HFFc6 (cell line): ENCODE measurements at regions not wholly inside any gene's neighbourhood (a gene's known extent, or its start where the extent isn't known, plus 50 kb on each side); places are given as distances from the start of the nearest gene placed in this dataset.

Experiments used
- DNase-seq: peaks from one replicate; pipeline ENCODE4 v3.0.0-alpha.2; 2018
- H3K27ac Mint-ChIP-seq: 2 replicates; pipeline ENCODE4 v1.8.0; 2020; ENCODE audit warnings: mild to moderate bottlenecking, mixed read lengths
- H3K27me3 Mint-ChIP-seq: 2 replicates; pipeline ENCODE4 v1.8.0; 2021; ENCODE audit warnings: mild to moderate bottlenecking, moderate library complexity, mixed read lengths; ENCODE audit not compliant: insufficient read depth
- H3K36me3 Mint-ChIP-seq: 2 replicates; pipeline ENCODE4 v1.8.0; 2021; ENCODE audit warnings: low read depth, mixed read lengths
- H3K4me1 Mint-ChIP-seq: 2 replicates; pipeline ENCODE4 v1.8.0; 2020; ENCODE audit warnings: low read depth, mixed read lengths
- H3K4me3 Mint-ChIP-seq: 2 replicates; pipeline ENCODE4 v1.8.0; 2020; ENCODE audit warnings: mild to moderate bottlenecking, moderate library complexity, mixed read lengths
- H3K9me3 Mint-ChIP-seq: 2 replicates; pipeline ENCODE4 v1.8.0; 2020; ENCODE audit warnings: mild to moderate bottlenecking, mixed read lengths
- CTCF ChIP-seq: fragments of 200-600 bp; sonication (generic); IDR thresholded peaks from 2 replicates; pipeline ENCODE4 v1.5.0; 2021; ENCODE audit warnings: antibody characterized with exemption, mild to moderate bottlenecking

DNA sequence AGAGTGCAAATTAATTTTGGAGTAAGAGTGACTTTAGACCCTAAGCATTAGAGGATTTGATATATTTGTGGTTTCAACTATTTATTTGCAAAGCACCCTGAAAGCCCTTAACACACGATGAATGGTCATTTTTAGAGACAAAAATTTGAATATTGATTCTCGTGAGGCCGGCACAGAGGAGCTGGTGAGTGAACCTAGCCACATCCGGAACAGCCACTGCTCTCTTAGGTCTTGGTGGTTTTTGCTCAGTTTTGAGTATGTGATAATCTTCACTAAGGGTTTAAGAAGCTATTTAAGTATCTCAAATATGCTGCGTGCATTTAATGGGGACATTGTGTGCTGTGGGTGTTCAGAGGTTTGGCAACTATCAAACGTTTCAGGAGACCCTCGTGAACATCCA is 204.8 kb downstream of the TSN start:
- Mint-ChIP-seq H3K27me3 (peaks cover 7% of the 10 kb centered on the region), H3K27ac (no peak overlapping the region)
- no peak for TF ChIP-seq CTCF

DNA sequence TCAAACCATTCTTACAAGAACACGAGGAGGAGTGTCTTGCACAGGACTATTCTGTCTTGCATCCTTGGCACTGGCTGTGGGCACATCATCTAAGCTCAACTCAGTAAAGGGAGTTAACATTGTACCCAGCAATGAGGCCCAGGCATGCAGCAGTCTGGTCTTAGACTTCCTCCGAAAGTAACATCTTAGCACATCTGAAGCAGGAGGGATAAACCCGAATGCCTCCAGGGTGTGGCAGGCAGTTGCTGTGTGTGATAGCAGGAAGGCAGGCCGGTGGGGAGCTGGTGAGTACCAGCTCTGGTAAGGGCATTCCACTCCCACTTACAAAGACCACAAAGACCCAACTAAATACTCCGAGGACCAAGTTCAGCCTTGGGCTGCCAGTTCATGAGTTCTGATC is 206.3 kb downstream of the TSN start:
- no peaks in the 10 kb centered on the region for H3K9me3 Mint-ChIP-seq
- TF ChIP-seq CTCF: no peak
- H3K4me3 Mint-ChIP-seq: no peak overlapping the region
- H3K27ac Mint-ChIP-seq: no peak overlapping the region
- H3K27me3 Mint-ChIP-seq: peaks cover 13% of the 10 kb centered on the region
- DNase-seq: no peak
- H3K36me3 Mint-ChIP-seq: no peaks in the 10 kb centered on the region
- H3K4me1 Mint-ChIP-seq: peaks cover 13% of the 10 kb centered on the region

More for the DNA sequence above, 204.8 kb downstream of the TSN start:
- H3K36me3 Mint-ChIP-seq: no peaks in the 10 kb centered on the region
- H3K4me3 Mint-ChIP-seq: no peak overlapping the region
- no peak for DNase-seq
- H3K9me3 Mint-ChIP-seq: no peaks in the 10 kb centered on the region
- H3K4me1 Mint-ChIP-seq: peaks cover 21% of the 10 kb centered on the region

GRCh38 chr2:121965661-121966060 is 210.2 kb downstream of the TSN start:
- H3K36me3 Mint-ChIP-seq: no peaks in the 10 kb centered on the region
- no peaks in the 10 kb centered on the region for H3K9me3 Mint-ChIP-seq
- H3K4me1 Mint-ChIP-seq: peaks cover 25% of the 10 kb centered on the region
- no peak for TF ChIP-seq CTCF
- H3K27ac Mint-ChIP-seq: no peak overlapping the region
- peaks cover 18% of the 10 kb centered on the region for H3K27me3 Mint-ChIP-seq
- no peak overlapping the region for H3K4me3 Mint-ChIP-seq
- no peak for DNase-seq

GRCh38 chr2:121966663-121967062 is 211.2 kb downstream of the TSN start:
- Mint-ChIP-seq H3K9me3 (no peaks in the 10 kb centered on the region), H3K4me1 (peaks cover 15% of the 10 kb centered on the region), H3K27me3 (peaks cover 19% of the 10 kb centered on the region), H3K27ac (no peak overlapping the region), H3K4me3 (no peak overlapping the region), H3K36me3 (no peaks in the 10 kb centered on the region)
- no peak for DNase-seq
- TF ChIP-seq CTCF: no peak

DNA sequence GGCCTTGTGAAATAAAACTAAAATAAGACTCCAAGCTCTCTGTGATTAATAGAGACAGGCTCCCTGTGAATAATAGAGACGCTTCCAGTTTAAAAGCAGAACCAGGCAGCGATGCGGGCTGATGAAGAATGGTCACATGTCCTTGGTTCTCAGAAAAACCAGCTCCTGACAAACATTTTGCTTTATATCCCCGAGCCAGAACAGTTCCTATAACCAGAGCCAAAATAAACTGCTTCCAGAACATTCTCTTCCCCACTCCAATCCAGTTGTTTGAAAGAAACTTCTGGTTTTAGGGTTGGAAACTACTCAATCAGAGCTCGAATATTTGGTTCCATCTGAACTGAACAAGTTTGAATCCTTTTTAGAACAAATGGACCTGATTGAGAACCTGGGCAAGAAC is 213.7 kb downstream of the TSN start:
- Mint-ChIP-seq H3K4me1 (peaks cover 12% of the 10 kb centered on the region), H3K36me3 (no peaks in the 10 kb centered on the region), H3K4me3 (peak overlapping the region; percentile 20; the same call in 1 of the 2 replicates), H3K27ac (no peak overlapping the region), H3K27me3 (peaks cover 23% of the 10 kb centered on the region), H3K9me3 (no peaks in the 10 kb centered on the region)
- TF ChIP-seq CTCF: no peak
- DNase-seq: no peak
